ENCODE measurements at regions not wholly inside any gene's neighbourhood (a gene's known extent, or its start where the extent isn't known, plus 50 kb on each side); places are given as distances from the start of the nearest gene placed in this dataset.
A peak's percentile ranks its signal among the peaks of the same experiment; 100 is the strongest.

- 0 out of 2 replicates have a peak, but pooled peaks have one; percentile 39 for TF ChIP-seq RXRB (CRISPR knock-in tag; IDR thresholded peaks at IDR 0.05; ENCODE audit: borderline replicate concordance)
- no peak for TF ChIP-seq NCOA2 (CRISPR knock-in tag; IDR thresholded peaks at IDR 0.05)
- no peak for TF ChIP-seq HOXA3 (CRISPR knock-in tag; IDR thresholded peaks at IDR 0.05)
- TF ChIP-seq ZNF136 (CRISPR knock-in tag; IDR thresholded peaks at IDR 0.05; ENCODE audit: low read depth) = no peak
- no peak for TF ChIP-seq HDAC6 (IDR thresholded peaks at IDR 0.05; ENCODE audit: low read depth, low read length)
- TF ChIP-seq ZNF687 (CRISPR knock-in tag; IDR thresholded peaks at IDR 0.05) = peak; percentile 21; the same call in 1 of the 2 replicates
- TF ChIP-seq ZNF570 (CRISPR knock-in tag; IDR thresholded peaks at IDR 0.05; ENCODE audit: borderline replicate concordance) = no peak
- TF ChIP-seq ZNF251 (CRISPR knock-in tag; IDR thresholded peaks at IDR 0.05) = no peak
- peak; percentile 46; the same call in 1 of the 2 replicates for TF ChIP-seq RARA (CRISPR knock-in tag; IDR thresholded peaks at IDR 0.05)
- TF ChIP-seq ZBTB2 (CRISPR knock-in tag; IDR thresholded peaks at IDR 0.05; ENCODE audit: low read depth) = no peak
- TF ChIP-seq ZNF331 (CRISPR knock-in tag; IDR thresholded peaks at IDR 0.05) = 0 out of 2 replicates have a peak, but pooled peaks have one; percentile 18
- peak in 1 of 2 experiments; percentile 70; a peak in 2 of 4 replicates for TF ChIP-seq NR2F1 (CRISPR knock-in tag; IDR thresholded peaks at IDR 0.05)
- TF ChIP-seq GLMP (CRISPR knock-in tag; IDR thresholded peaks at IDR 0.05; ENCODE audit: borderline replicate concordance) = no peak
- peak; percentile 66; the same call in 1 of the 2 replicates for TF ChIP-seq RXRA (CRISPR knock-in tag; IDR thresholded peaks at IDR 0.05)
- no peak for TF ChIP-seq NFATC3 (CRISPR knock-in tag; IDR thresholded peaks at IDR 0.05)
- TF ChIP-seq TCF12 (IDR thresholded peaks at IDR 0.05) = no peak
- no peak for TF ChIP-seq TCF12 (CRISPR knock-in tag; IDR thresholded peaks at IDR 0.05)
- TF ChIP-seq ZNF749 (CRISPR knock-in tag; IDR thresholded peaks at IDR 0.05; ENCODE audit: borderline replicate concordance) = no peak
- no peak for TF ChIP-seq SMC3 (IDR thresholded peaks at IDR 0.05; ENCODE audit: low read length)
- TF ChIP-seq ZBTB26 (CRISPR knock-in tag; IDR thresholded peaks at IDR 0.05; ENCODE audit: borderline replicate concordance) = no peak
- TF ChIP-seq SNAI1 (CRISPR knock-in tag; IDR thresholded peaks at IDR 0.05; ENCODE audit: borderline replicate concordance) = no peak
These were observed 242.6 kb upstream of the CIBAR2 start (continued) for GRCh38 chr16:85354686-85355514.
